GM21367 (cell line): ENCODE measurements at regions not wholly inside any gene's neighbourhood (a gene's known extent, or its start where the extent isn't known, plus 50 kb on each side); places are given as distances from the start of the nearest gene placed in this dataset.
"Not testable (repeated sequence)": the region's sequence is repeated elsewhere in the genome, so short reads cannot be mapped to it uniquely, and the experiment has no call there.

Source experiments
- ATAC-seq: cut with Tn5 transposase; IDR thresholded peaks from one replicate; pipeline ENCODE4 v1.9.1; 2021; ENCODE audit not compliant: unreplicated experiment

DNA sequence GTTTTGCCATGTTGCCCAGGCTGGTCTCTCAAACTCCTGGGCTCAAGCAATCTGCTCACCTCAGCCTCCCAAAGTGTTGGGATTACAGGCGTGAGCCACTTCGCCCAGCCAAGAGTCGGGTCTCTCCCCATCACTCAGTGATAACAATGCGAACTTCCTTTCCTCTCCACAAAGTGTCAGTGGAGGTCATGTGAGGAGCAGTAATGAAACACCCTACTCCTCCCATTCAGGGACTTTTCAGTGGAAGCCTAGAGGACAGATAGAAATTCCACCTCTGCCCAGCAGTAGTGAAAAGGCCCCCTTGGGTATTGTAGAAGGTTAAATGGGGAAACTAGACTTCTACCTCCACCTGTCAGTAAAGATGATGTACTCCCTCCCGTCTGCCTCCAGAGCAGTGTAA, 141.9 kb upstream of the STK26 start:
- no peak for ATAC-seq

DNA sequence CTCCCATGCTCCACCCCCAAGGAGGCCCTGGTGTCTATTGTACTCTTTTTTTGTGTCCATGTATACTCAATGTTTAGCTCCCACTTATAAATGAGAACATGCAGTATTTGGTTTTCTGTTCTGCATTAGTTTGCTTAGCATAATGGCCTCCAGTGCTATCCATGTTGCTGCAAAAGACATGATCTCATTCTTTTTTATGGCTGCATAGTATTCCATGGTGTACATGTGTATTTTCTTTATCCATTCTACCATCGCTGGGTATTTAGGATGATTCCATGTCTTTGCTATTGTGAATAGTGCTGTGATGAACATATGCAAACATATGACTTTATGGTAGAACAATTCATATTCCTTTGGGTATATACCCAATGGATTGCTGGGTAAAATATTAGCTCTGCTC, 138.1 kb upstream of the STK26 start:
- ATAC-seq, result not testable (repeated sequence)

GRCh38 chrX:131893857-131894256, 129.2 kb upstream of the STK26 start:
- not testable (repeated sequence) for ATAC-seq

GRCh38 chrX:131894995-131895394, 128.1 kb upstream of the STK26 start:
- no peak for ATAC-seq

DNA sequence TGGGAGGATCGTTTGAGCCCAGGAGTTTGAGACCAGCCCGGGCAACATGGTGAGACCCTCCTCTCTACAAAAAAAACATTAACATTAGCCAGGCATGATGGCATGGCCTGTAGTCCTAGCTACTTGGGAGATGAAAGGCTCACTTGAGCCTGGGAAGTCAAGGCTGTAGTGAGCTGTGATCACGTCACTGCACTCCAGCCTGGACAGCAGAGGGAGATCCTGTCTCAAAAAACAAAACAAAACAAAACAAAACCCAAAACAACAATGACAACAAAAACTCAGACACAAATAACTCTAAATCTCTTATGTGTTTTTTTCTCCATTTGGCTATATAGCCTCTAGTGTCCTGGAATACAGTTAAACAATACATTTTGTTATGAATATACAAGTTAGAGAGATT, 127.3 kb upstream of the STK26 start:
- no peak for ATAC-seq

DNA sequence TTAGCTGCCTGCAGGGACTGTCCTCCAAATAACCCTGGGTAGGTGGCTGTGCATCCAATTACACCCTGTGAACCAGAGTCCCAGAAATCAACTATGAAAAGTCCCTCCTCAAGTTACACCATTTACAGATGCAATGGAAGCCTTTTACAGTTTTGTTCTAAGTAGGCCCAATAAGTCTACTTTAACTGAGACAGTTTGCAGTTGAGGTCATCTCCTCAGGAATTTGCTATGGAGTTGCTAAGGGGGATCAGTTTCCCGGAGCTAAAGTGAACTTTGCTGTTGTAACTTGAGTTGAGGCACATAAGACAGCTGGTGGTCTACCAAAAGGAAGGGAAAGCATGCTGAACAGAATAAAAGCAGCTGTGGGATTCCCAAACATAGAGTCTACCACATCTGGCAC, 121.6 kb upstream of the STK26 start:
- no peak for ATAC-seq

DNA sequence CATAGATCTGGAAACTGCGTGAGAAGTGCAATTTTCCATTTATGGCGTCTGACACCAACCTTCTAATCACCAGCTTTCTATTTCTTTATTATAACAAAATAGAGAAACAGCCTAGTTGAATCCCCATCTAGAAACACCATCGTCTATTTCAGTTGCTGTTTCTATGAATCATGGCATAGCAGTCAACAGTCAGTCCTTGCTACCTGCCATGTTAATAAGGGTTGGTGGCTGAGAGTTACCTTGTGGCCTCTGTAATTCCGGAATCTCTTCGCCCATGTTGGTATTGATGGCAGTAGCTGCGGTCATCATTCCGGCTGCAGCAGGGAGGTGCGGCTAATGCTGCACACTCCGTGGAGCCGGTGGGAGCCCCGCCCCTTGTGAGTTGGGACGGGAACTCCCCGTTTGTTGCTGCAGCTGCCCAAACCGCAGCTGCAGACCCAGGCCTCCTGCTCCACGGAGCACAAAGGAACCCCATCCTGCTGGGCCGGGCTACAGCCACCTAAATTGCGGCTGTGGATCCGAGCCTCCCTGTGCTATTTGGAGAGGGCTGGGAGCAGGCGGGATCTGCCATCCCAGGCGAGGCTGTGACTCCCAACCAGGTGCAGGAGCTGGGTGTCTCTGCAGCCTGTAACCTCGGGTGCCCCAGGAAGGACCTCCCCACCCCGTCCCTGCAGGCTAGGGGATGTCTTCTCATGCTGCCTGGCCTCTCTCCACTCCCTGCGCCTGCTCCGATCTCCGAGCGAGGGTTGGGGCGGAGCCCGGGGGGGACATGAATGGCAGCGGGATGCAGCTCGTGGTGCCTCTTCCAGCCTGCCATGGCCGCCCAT, 115.4 kb upstream of the STK26 start:
- no peak for ATAC-seq

GRCh38 chrX:131910586-131910985, 112.5 kb upstream of the STK26 start:
- ATAC-seq, result no peak

- no peak for ATAC-seq
These were observed 107.6 kb upstream of the STK26 start for GRCh38 chrX:131915488-131915887.

DNA sequence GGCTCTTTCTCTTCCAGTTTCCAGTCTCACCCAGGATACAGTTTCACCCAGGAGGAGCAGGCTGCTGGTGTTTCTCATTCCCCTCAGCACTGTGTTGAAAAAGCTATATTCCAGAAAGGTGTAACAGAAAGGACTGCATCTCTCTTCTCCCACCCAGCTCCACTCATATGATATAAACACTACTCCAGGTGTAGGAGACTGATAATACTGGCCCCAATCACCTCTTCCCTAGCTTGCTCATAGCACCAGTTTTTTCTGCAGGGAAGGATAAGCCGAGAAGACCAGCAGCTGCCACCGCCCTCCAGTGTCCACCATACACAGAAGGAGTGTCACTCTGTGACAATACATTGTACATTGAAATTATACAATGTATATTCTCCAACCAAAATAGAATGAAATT, 105.5 kb upstream of the STK26 start:
- ATAC-seq, result no peak

GRCh38 chrX:131918839-131919238, 104.3 kb upstream of the STK26 start:
- no peak for ATAC-seq

- no peak for ATAC-seq
These were observed 99.4 kb upstream of the STK26 start for GRCh38 chrX:131923614-131924250.

- ATAC-seq, result no peak
These were observed 84.4 kb upstream of the STK26 start for GRCh38 chrX:131938749-131939148.

GRCh38 chrX:131942034-131942433, 81.1 kb upstream of the STK26 start:
- ATAC-seq, result no peak

DNA sequence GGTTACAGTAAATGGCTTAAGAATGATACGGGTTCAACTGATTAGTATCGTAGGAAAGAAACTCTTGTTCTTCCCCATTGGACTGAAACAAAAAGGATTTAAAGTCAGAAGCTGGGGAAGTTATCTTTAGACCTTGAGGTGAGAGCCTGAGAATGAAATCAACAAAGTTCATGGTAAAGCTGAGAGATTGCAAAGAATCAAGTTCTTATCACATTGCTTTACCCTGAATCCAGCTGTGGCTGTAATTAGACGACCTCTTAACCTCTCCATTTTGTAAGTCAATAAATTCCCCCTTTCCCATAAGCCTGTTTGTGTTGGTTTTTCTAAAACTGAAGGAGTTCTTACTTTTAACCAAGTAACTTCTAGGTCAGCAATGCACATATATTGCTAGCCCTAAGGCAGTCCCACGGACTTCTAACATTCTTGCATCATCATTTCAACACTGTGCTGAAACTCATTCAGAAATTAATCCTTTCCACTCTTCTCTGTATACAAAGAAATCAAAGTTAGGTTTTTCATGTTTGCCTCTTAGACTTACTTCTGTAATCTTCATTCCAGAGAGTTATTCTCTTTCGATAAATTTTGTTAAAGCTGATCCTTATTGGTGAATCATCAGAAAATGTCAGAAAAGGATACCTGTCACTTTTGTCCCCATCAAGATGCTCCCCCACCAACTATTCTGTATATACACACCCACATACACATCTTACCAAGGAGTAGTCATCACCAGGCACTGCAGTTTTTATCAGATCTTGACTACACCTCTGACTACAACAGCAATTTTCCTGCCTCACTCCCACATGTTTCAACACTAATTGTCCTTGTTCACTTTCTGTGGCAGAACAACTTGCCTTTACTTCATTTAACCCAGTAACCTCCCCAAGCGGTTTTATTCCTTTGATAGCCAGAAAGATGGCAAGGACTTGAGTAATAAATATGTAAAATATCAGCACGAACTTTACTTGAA, 77.9 kb upstream of the STK26 start:
- no peak for ATAC-seq

DNA sequence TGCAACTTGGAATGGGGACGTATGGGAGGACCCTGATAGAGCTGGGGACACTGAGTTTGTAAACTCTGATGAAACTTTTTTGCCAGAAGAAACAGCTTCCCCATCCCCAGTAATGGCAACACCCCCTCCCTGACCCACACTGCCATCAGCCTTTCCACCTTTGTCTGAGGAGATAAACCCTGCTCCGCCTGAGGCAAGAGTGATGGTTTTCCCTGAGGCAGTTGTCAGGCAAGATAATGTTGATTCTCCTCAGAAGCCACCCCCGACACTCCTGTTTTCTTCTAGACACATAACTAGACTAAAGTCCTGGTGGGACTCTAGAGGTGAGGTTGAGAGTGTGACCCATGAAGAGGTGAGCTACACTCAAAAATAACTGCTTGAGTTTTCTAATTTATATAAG, 71.9 kb upstream of the STK26 start:
- ATAC-seq, result no peak

GRCh38 chrX:131955099-131955777, 67.9 kb upstream of the STK26 start:
- ATAC-seq, result no peak

- no peak for ATAC-seq
These were observed 64.4 kb upstream of the STK26 start for GRCh38 chrX:131958724-131959123.

DNA sequence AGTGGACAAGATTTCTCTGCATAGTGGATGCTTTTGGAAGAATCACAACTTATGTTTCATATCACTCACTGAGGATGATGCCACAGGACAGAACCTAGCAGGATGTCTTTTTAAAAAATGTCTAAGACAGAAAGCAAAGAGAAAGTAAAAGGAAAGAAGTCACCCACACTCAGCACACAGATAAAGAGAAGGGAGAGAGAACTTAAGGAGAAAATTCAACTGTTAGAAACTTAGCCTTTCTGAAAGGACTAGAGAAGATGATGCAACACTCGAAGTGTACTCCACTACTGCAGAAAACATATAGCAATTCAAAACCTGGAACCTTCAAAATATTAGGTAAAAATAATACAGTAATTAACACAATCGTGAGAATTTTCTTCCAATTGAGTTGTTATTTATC, 52.8 kb upstream of the STK26 start:
- ATAC-seq, result no peak
